HL-60 (cell line): ENCODE measurements at regions not wholly inside any gene's neighbourhood (a gene's known extent, or its start where the extent isn't known, plus 50 kb on each side); places are given as distances from the start of the nearest gene placed in this dataset.

Experiments
- DNase-seq, 2 experiments: peaks; one replicate each; pipeline ENCODE4 v3.0.0-alpha.2; 2010 to 2020; ENCODE audit warnings: low read depth in 1 of 2, low spot score in 1 of 2
- H3K27ac ChIP-seq: fragments of 250-450 bp; sonication (Bioruptor Pico); replicated peaks from 2 replicates; pipeline ENCODE4 v1.5.1; 2020; ENCODE audit warnings: mild to moderate bottlenecking, moderate library complexity
- H3K27me3 ChIP-seq: fragments of 250-450 bp; sonication (Bioruptor Pico); 2 replicates; pipeline ENCODE4 v1.5.1; 2021; ENCODE audit warnings: mild to moderate bottlenecking, moderate library complexity; ENCODE audit not compliant: insufficient read depth, poor library complexity, severe bottlenecking
- H3K4me3 ChIP-seq: replicated peaks from 2 replicates; pipeline ENCODE4 v1.5.1; 2011; ENCODE audit warnings: mild to moderate bottlenecking, control low read depth, low read length; ENCODE audit not compliant: insufficient read depth
- CTCF ChIP-seq: IDR thresholded peaks from one replicate; pipeline ENCODE4 v1.5.1; 2011; ENCODE audit warnings: low read length, control low read depth, inconsistent platforms; ENCODE audit not compliant: insufficient read depth
- GABPA ChIP-seq: IDR thresholded peaks from 2 replicates; pipeline ENCODE4 v1.6.1; 2012; ENCODE audit warnings: low read depth
- POLR2AphosphoS5 ChIP-seq: IDR thresholded peaks from 2 replicates; pipeline ENCODE4 v1.6.1; 2012; ENCODE audit warnings: low read depth
- REST ChIP-seq: IDR thresholded peaks from 2 replicates; pipeline ENCODE4 v1.6.1; 2012; ENCODE audit warnings: low read depth; ENCODE audit not compliant: insufficient replicate concordance
- SPI1 ChIP-seq: IDR thresholded peaks from 2 replicates; pipeline ENCODE4 v1.6.1; 2012; ENCODE audit warnings: low read depth, mild to moderate bottlenecking, borderline replicate concordance

GRCh38 chrY:12343211-12343610 lies 357.8 kb upstream of the USP9Y start:
- Histone ChIP-seq H3K27me3 (no peaks in the 10 kb centered on the region), H3K27ac (no peak overlapping the region), H3K4me3 (no peak overlapping the region)
- TF ChIP-seq GABPA (no peak), SPI1 (no peak), CTCF (no peak), REST (no peak), POLR2AphosphoS5 (no peak)
- DNase-seq = no peak

- no peak for DNase-seq
- H3K27ac ChIP-seq = no peak overlapping the region
- H3K4me3 ChIP-seq = no peak overlapping the region
- H3K27me3 ChIP-seq = no peaks in the 10 kb centered on the region
- no peak for TF ChIP-seq REST
- TF ChIP-seq CTCF = no peak
- TF ChIP-seq SPI1 = no peak
- TF ChIP-seq GABPA = no peak
- TF ChIP-seq POLR2AphosphoS5 = no peak
These were observed 352.9 kb upstream of the USP9Y start for GRCh38 chrY:12348181-12348580.

GRCh38 chrY:12357204-12357603 lies 343.8 kb upstream of the USP9Y start:
- no peak for TF ChIP-seq REST
- no peak for TF ChIP-seq POLR2AphosphoS5
- no peak for TF ChIP-seq CTCF
- TF ChIP-seq SPI1 = no peak
- TF ChIP-seq GABPA = no peak
- Histone ChIP-seq H3K27ac (no peak overlapping the region), H3K4me3 (no peak overlapping the region), H3K27me3 (no peaks in the 10 kb centered on the region)
- no peak for DNase-seq
